H1 (cell line): ENCODE measurements at regions not wholly inside any gene's neighbourhood (a gene's known extent, or its start where the extent isn't known, plus 50 kb on each side); places are given as distances from the start of the nearest gene placed in this dataset.

Experiments used
- RFX5 ChIP-seq: IDR thresholded peaks from 2 replicates; pipeline ENCODE4 v1.6.1; 2011; ENCODE audit warnings: low read depth, low read length, improper control_type of control experiment, borderline replicate concordance

DNA sequence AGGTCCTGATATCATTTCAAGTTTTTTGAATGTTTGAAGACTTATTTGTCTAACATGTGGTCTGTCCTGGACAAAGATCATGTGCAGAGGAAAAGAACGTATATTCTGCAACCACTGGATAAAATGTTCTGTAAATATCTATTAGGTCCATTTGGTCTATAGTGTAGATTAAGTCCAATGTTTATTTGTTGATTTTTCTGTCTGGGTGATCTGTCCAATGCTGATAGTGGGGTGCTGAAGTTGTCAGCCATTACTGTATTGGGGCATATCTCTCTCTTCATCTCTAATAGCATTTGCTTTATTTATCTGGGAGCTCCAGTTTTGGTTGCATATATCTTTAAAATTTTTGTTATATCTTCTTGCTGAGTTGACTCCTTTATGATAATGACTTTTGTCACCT, 258.4 kb upstream of the CITED2 start (continued):
- no peak for TF ChIP-seq RFX5
